Adrenal gland (tissue), 9 donors: ENCODE measurements at regions not wholly inside any gene's neighbourhood (a gene's known extent, or its start where the extent isn't known, plus 50 kb on each side); places are given as distances from the start of the nearest gene placed in this dataset.

ENCODE experiments used
- DNase-seq, 7 donors: peaks; one replicate each; pipeline ENCODE4 v3.0.0-alpha.2; 2019 to 2020
- H3K27ac ChIP-seq, 5 donors: fragments of 200-600 bp; sonication (generic) in 4 of 5; 1 replicate in 3 of 5; 2 replicates in 2 of 5; pipeline versions ENCODE4 v1.5.1 to v1.8.0; 2016 to 2020; ENCODE audit warnings: mild to moderate bottlenecking in 1 of 5
- H3K27me3 ChIP-seq: fragments of 200-600 bp; 2 replicates; pipeline ENCODE4 v1.8.0; 2021
- H3K36me3 ChIP-seq, 2 donors: fragments of 200-600 bp; replicated peaks in 1 of 2; 1 replicate in 1 of 2; 2 replicates in 1 of 2; pipeline versions ENCODE4 v1.5.1 to v1.8.0; 2018 to 2022
- H3K4me1 ChIP-seq, 2 donors: fragments of 200-600 bp; replicated peaks in 1 of 2; 1 replicate in 1 of 2; 2 replicates in 1 of 2; pipeline versions ENCODE4 v1.5.1 to v1.8.0; 2018 to 2021
- H3K4me3 ChIP-seq, 4 donors: fragments of 200-600 bp; sonication (generic) in 3 of 4; one replicate each; pipeline ENCODE4 v1.5.1; 2016 to 2018
- H3K9me3 ChIP-seq, 3 donors: fragments of 200-600 bp; sonication (generic) in 1 of 3; replicated peaks in 1 of 3; 1 replicate in 2 of 3; 2 replicates in 1 of 3; pipeline versions ENCODE4 v1.5.1 to v1.8.0; 2016 to 2021
- POLR2A ChIP-seq, 2 donors: fragments of 450-650 bp; IDR thresholded peaks; one replicate each; pipeline ENCODE4 v1.6.1; 2017; ENCODE audit warnings: antibody characterized with exemption in 2 of 2, mild to moderate bottlenecking in 2 of 2, moderate library complexity in 1 of 2
- WGBS, 4 donors: extraction: QIAGEN DNeasy Blood & Tissue Kit in 2 of 4; methylation state at CpG; one replicate each; pipeline versions ENCODE4 v1.1.5 to v1.1.7; 2013 to 2017; 5-methylcytosine and 5-hydroxymethylcytosine counted together
- intact Hi-C, 2 donors: fragments of 100-400 bp; cut with DNase I; formaldehyde crosslinking; loops; one replicate each; pipeline versions ENCODE4 v1.14.1 to v1.15.0; 2022 to 2023
- TF ChIP-seq, protein P1 (sequence below), 6 experiments: fragments of 450-650 bp in 4 of 6; fragments of 200-600 bp in 2 of 6; sonication (generic) in 1 of 6; IDR thresholded peaks; 1 replicate in 5 of 6; 2 replicates in 1 of 6; pipeline versions ENCODE4 v1.5.1 to v1.8.0; 2016 to 2021; ENCODE audit warnings: antibody characterized with exemption in 6 of 6, mild to moderate bottlenecking in 2 of 6, moderate library complexity in 1 of 6
- donor health status: healthy with polysubstance abuse.
- donor health status: Bipolar disorder and iron deficiency.
- donor health status: DM: yes; HTN: yes; CAD: no.
- donor health status: DM: no; HTN: no; CAD: no.
- donor health status: DM: no; HTN: no; CAD: no.

DNA sequence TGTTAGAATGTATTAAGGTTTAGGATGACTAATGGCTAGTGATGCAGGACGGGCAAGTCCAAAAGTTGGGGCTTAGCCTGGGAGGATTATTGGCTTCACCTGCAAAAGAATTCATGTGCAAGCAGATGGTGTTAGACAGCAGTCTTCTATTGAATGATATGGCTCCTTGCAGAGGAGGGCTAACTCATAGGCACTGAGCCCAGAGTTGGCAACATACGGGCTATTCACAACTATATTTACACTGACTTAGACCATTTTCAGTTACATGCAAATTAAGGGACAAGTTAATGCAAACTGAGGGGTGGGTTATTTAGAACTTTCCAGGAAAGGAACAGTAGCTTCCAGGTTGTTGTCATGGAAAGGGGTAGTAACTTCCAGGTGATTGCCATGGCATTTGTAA is 1017.1 kb upstream of the EEF2KMT start:
- intact Hi-C loops: no loop called here
- 49 to 72% (median 62%) methylated on average over 2 of the region's 2 CpGs for WGBS, 4 donors

DNA sequence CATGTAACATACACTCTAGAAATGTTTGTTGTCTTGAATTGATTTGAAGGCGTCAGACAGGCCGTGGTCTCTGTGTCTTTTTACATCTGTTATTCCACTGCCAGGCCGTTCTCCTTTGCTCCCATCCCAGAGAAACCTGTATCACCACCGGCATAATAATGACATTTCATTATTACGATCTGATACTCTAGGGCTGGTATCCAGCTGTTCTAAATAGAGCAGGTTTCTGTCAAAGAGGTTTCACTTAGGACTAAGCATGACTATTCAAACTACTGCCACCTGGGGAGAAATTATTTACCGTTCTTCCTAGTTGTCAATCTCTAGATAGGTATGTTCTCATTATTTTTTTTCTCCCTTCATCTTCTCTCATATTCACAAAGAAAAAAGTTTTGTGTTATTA is 1016.2 kb upstream of the EEF2KMT start:
- no peaks in the 10 kb centered on the region for H3K36me3 ChIP-seq
- no peaks in the 10 kb centered on the region for H3K9me3 ChIP-seq
- DNase-seq: no peak
- no peak overlapping the region for H3K4me3 ChIP-seq
- 55 to 71% (median 60%) methylated on average over 6 of the region's 6 CpGs for WGBS, 4 donors
- H3K4me1 ChIP-seq: no peaks in the 10 kb centered on the region
- intact Hi-C loops: no loop called here
- H3K27ac ChIP-seq: no peak overlapping the region
- H3K27me3 ChIP-seq: no peaks in the 10 kb centered on the region
- no peak for TF ChIP-seq POLR2A (IDR thresholded peaks at IDR 0.05)
- TF ChIP-seq, protein P1, sequence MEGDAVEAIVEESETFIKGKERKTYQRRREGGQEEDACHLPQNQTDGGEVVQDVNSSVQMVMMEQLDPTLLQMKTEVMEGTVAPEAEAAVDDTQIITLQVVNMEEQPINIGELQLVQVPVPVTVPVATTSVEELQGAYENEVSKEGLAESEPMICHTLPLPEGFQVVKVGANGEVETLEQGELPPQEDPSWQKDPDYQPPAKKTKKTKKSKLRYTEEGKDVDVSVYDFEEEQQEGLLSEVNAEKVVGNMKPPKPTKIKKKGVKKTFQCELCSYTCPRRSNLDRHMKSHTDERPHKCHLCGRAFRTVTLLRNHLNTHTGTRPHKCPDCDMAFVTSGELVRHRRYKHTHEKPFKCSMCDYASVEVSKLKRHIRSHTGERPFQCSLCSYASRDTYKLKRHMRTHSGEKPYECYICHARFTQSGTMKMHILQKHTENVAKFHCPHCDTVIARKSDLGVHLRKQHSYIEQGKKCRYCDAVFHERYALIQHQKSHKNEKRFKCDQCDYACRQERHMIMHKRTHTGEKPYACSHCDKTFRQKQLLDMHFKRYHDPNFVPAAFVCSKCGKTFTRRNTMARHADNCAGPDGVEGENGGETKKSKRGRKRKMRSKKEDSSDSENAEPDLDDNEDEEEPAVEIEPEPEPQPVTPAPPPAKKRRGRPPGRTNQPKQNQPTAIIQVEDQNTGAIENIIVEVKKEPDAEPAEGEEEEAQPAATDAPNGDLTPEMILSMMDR (IDR thresholded peaks at IDR 0.05): no peak

More for the DNA sequence above, 1017.1 kb upstream of the EEF2KMT start:
- Histone ChIP-seq H3K27ac (no peak overlapping the region), H3K9me3 (no peaks in the 10 kb centered on the region), H3K36me3 (no peaks in the 10 kb centered on the region), H3K4me1 (no peaks in the 10 kb centered on the region), H3K27me3 (no peaks in the 10 kb centered on the region), H3K4me3 (no peak overlapping the region)
- DNase-seq: no peak
- TF ChIP-seq, protein P1 (IDR thresholded peaks at IDR 0.05): no peak
- no peak for TF ChIP-seq POLR2A (IDR thresholded peaks at IDR 0.05)

DNA sequence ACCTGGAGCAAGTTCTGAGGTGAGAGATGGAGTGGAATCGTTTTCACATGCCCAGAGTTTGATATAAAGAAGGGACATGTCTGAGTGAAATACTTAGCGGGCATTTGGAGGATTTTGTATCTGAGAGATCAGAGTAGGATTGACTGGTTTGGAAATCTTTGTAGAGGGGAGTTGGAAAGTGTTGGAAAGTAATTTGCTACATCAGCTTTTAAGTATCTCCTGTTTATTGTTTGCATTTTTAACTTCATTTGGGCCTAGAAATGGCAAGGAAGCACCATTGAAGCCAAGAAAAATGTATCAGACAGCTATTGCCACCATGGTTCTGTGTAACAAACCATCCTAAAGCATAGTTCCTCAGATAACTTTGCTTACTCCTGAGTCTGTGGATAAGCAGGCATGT is 1015.1 kb upstream of the EEF2KMT start:
- Histone ChIP-seq H3K4me1 (no peaks in the 10 kb centered on the region), H3K27me3 (no peaks in the 10 kb centered on the region), H3K4me3 (no peak overlapping the region), H3K27ac (no peak overlapping the region), H3K9me3 (no peaks in the 10 kb centered on the region), H3K36me3 (no peaks in the 10 kb centered on the region)
- WGBS, 4 donors: 63 to 81% (median 69%) methylated on average over 2 of the region's 2 CpGs
- no peak for DNase-seq
- intact Hi-C loops: no loop called here
- TF ChIP-seq, protein P1 (IDR thresholded peaks at IDR 0.05): no peak
- TF ChIP-seq POLR2A (IDR thresholded peaks at IDR 0.05): no peak

DNA sequence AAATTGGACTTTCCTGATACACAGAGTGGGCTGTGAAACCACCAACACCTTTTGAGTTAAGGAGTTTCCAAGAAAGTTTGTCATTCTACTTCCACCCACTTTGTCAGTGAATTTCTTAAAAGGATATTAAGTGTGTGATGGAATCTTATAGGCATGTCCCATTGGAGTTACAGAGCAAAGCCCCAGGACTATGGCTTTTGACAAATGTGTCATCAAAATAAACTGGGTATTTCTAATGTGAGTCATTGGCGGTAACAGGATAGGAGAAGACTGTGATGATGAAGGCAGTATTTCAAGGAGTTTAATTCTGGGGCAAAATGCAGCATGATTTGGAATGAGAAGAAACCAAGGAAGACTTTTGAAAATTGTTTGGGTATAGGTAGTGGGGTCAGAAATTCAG is 1013.8 kb upstream of the EEF2KMT start:
- no peaks in the 10 kb centered on the region for H3K9me3 ChIP-seq
- no peaks in the 10 kb centered on the region for H3K27me3 ChIP-seq
- no peak overlapping the region for H3K4me3 ChIP-seq
- 90 to 96% (median 94%) methylated on average over 1 of the region's 1 CpG for WGBS, 4 donors
- H3K36me3 ChIP-seq: no peaks in the 10 kb centered on the region
- no peak for DNase-seq
- no peaks in the 10 kb centered on the region for H3K4me1 ChIP-seq
- no peak overlapping the region for H3K27ac ChIP-seq
- intact Hi-C loops: no loop called here
- TF ChIP-seq, protein P1 (IDR thresholded peaks at IDR 0.05): no peak
- TF ChIP-seq POLR2A (IDR thresholded peaks at IDR 0.05): no peak
